DMS53 treated with DMSO at 0.1 percent for 48 hours (cell line): ENCODE measurements at regions not wholly inside any gene's neighbourhood (a gene's known extent, or its start where the extent isn't known, plus 50 kb on each side); places are given as distances from the start of the nearest gene placed in this dataset.
"Not testable (repeated sequence)": the region's sequence is repeated elsewhere in the genome, so short reads cannot be mapped to it uniquely, and the experiment has no call there.

ENCODE experiments used
- DNase-seq: peaks from one replicate; lab custom pipeline; 2025; ENCODE audit not compliant: unreplicated experiment; lab: John Stamatoyannopoulos, UW

GRCh38 chr16:73426433-73427160 is 378.7 kb upstream of the ZFHX3 start:
- DNase-seq, result no peak

- no peak for DNase-seq
Measured at GRCh38 chr16:73420676-73421075, 372.7 kb upstream of the ZFHX3 start.

- DNase-seq, result no peak
Measured at GRCh38 chr16:73420244-73420643, 372.3 kb upstream of the ZFHX3 start.

- no peak for DNase-seq
Measured at GRCh38 chr16:73418691-73419090, 370.8 kb upstream of the ZFHX3 start.

- DNase-seq, result no peak
Measured at GRCh38 chr16:73418051-73418450, 370.1 kb upstream of the ZFHX3 start.

GRCh38 chr16:73415286-73415685 is 367.4 kb upstream of the ZFHX3 start:
- no peak for DNase-seq

GRCh38 chr16:73414638-73415037 is 366.7 kb upstream of the ZFHX3 start:
- DNase-seq, result no peak

GRCh38 chr16:73413830-73414190 is 365.9 kb upstream of the ZFHX3 start:
- DNase-seq, result no peak

GRCh38 chr16:73413091-73413829 is 365.3 kb upstream of the ZFHX3 start:
- DNase-seq, result no peak

GRCh38 chr16:73412416-73412815 is 364.5 kb upstream of the ZFHX3 start:
- no peak for DNase-seq

GRCh38 chr16:73408716-73409115 is 360.8 kb upstream of the ZFHX3 start:
- no peak for DNase-seq

GRCh38 chr16:73408311-73408710 is 360.4 kb upstream of the ZFHX3 start:
- no peak for DNase-seq

GRCh38 chr16:73405851-73406250 is 357.9 kb upstream of the ZFHX3 start:
- no peak for DNase-seq

GRCh38 chr16:73404001-73404400 is 356.1 kb upstream of the ZFHX3 start:
- no peak for DNase-seq

- DNase-seq, result no peak
Measured at GRCh38 chr16:73403291-73403690, 355.4 kb upstream of the ZFHX3 start.

- DNase-seq, result no peak
Measured at GRCh38 chr16:73400951-73401350, 353.0 kb upstream of the ZFHX3 start.

GRCh38 chr16:73399997-73400396 is 352.1 kb upstream of the ZFHX3 start:
- DNase-seq, result no peak

- no peak for DNase-seq
Measured at GRCh38 chr16:73399486-73399885, 351.6 kb upstream of the ZFHX3 start.

- DNase-seq, result not testable (repeated sequence)
Measured at GRCh38 chr16:73398604-73399003, 350.7 kb upstream of the ZFHX3 start.

GRCh38 chr16:73396556-73396955 is 348.6 kb upstream of the ZFHX3 start:
- no peak for DNase-seq

- no peak for DNase-seq
Measured at GRCh38 chr16:73390936-73391335, 343.0 kb upstream of the ZFHX3 start.

GRCh38 chr16:73390491-73390890 is 342.6 kb upstream of the ZFHX3 start:
- DNase-seq, result no peak

GRCh38 chr16:73389085-73389484 is 341.2 kb upstream of the ZFHX3 start:
- no peak for DNase-seq
